T1000 (cell line): ENCODE measurements at regions not wholly inside any gene's neighbourhood (a gene's known extent, or its start where the extent isn't known, plus 50 kb on each side); places are given as distances from the start of the nearest gene placed in this dataset.
"Not testable (repeated sequence)": the region's sequence is repeated elsewhere in the genome, so short reads cannot be mapped to it uniquely, and the experiment has no call there.

Experiments used
- DNase-seq: peaks from one replicate; lab custom pipeline; 2025; ENCODE audit warnings: mixed read lengths; lab: John Stamatoyannopoulos, UW

- not testable (repeated sequence) for DNase-seq
Measured at GRCh38 chr1:5766996-5767395, 225.2 kb downstream of the NPHP4 start.

DNA sequence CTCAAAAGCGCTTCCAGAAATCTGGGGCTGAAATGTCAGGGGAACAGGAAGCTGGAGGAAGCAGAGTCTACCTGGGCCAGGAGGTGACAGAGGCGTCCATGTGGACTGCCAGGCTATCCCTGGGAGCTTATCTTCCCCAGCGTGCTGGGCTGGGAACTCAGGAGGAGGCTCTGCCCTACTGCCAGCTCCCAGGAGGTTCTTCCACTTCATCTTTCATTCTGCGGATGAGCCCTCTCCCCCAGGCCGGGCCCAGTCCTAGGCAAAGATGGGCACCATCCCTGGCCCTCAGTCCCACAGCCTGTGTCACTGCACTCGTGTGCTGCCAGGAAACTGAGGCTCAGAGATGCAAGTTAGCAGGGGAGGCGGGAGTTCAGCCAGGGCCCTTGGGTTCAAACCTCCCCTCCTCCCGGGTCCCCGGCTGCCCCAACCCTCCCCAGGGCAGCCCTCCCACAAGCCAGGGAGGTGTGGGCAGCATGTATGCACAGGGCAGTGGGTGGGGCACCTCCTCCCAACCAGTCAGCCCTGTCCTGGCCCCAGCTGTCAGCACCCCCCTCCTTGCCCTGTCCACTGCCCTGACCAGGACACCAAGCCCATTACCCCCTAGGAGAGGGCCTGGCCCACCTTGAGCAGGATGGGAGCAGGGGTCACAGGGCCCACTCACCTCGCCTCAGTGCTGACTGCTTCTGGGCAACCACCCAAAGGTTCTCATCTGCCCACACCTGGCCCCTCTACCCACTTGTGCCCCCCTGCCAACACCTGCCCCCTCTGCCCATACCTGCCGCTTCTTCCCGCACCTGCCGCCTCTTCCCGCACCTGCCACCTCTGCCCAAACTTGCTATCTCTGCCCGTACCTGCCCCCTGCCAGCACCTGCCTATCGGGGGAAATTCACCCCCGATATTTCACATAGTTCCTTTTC, 226.0 kb downstream of the NPHP4 start:
- no peak for DNase-seq

GRCh38 chr1:5765483-5765882, 226.7 kb downstream of the NPHP4 start:
- DNase-seq, result no peak

DNA sequence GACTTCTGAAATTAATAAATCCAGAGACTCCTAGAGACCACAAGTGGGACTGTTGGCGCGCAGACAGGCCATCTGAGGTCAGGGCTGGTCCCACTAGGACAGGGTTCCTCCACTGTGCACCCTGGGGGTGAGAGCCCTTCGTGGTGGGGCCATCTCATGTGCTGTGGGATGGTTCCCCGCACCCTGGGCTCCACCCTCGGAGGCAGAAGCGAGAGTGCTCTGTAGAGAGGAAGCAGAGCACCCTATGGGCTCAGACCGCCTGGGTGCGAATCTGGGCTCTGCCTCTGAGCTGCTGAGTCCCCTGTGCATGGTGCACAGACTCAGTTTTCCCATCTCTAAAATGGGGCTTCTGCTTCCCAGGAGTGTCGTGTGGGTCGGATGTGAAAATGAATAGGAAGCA, 227.3 kb downstream of the NPHP4 start:
- DNase-seq, result no peak

DNA sequence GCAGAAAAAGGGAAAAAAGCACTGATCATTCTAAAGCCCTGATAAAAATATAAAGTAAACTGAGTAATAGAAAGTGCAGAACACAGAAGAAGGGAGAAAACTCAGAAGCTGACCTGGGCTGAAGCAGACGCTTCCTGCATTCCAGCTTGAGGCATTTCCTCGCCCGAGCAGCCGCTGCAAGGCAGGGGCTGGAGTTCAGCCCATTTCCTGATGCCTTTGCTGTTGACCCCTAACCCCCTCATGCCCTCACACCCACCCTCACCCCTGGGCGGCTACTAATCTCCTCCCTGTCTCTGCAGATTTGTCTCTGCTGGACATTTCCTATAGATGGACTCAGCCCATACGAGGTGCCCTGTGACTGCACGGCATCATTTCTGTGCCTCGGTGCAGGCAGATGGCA, 227.8 kb downstream of the NPHP4 start:
- DNase-seq, result no peak

DNA sequence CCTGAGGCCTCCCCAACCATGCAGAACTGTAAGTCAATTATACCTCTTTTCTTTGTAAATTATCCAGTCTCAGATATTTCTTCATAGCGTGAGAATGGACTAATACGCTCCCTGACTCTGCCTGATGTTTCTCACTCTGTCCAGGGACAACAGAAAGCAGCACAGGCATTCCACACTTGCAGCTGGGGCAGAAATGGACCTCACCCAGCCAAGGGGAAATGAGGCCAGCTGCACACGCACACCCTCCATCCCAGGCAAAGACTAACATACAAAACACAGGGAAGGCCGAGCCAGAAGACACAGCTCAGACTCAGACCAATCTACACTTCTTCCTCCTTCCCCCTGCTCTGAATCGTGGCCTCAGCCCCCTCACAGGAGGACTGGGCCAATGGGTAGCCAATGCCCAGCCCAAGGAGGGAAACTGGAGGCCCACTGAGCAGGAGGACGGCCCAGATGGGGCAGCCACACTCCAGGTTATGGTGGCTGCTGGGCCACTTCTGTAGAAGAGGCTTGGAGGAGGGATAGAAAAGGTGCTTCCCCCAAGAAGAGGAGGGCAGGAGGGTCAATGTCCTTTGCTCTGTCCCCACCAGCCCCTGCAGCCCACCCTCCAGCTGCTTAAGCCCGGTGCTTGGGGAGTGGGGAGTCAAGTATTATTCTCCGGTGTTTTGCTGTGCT, 228.4 kb downstream of the NPHP4 start:
- no peak for DNase-seq

DNA sequence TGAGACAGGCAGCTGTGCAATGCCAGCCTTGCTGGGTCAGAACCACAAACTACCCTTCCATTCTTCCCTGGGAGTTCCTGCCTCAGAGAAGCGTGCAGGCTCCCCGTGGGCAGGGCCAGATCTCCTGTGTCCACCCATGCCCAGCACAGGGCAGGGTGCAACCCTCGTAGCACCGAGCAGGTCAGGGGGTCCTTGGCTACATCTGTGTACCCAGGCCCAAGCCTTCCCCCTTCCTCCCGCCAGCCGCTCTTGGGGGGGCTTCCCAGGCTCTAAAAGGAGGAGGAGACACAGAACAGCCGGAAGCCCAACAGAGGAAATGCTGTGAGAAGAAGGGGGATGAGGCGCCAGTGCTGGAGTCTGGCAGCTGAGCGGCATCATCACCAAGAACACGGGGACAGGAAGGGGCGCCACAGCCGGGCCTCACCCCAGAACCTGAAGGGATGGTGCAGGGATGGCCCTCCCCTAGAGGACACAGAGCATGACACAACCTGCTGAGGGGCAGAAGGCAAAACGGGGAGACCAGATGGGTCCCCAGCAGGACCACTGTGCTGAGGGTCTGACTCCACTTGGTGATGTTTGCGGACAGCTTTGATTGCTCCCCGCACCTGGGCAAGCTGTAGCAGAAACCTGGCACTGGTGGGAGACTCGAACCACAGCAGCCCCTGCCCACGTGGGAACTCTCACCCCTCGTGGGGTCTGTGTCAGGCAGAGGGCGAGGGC, 233.2 kb downstream of the NPHP4 start:
- no peak for DNase-seq

- DNase-seq, result no peak
Measured at GRCh38 chr1:5758000-5758858, 234.0 kb downstream of the NPHP4 start.

DNA sequence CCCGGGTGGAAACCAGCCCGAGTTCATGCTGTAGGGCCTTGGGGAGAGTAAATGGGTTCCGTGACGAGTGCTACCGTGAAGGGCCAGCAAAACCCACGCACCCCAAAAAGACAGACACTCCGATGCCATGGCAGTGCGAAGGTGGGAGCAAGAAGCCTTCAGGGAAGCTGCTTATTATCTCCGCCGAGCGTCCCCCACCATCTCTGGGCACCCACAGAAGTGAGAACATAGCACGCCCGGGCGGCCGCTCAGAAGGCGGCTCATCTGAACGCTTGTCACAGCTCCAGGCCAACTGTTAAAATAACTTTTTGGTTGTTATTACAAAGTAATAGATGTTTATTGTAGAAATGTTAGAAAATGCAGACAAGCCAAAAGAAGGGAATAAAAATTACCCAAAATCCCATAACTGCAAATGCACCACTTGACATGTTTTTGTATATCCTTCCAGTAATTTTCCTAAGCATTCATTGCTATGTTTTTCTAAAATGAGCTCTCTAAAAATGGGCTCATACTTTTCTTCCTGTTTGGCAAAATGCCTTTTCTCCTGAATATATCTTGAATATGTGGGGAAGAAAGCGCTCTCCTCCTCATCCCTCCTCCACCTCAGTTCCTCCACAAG, 234.9 kb downstream of the NPHP4 start:
- no peak for DNase-seq

GRCh38 chr1:5756434-5757186, 235.6 kb downstream of the NPHP4 start:
- no peak for DNase-seq

DNA sequence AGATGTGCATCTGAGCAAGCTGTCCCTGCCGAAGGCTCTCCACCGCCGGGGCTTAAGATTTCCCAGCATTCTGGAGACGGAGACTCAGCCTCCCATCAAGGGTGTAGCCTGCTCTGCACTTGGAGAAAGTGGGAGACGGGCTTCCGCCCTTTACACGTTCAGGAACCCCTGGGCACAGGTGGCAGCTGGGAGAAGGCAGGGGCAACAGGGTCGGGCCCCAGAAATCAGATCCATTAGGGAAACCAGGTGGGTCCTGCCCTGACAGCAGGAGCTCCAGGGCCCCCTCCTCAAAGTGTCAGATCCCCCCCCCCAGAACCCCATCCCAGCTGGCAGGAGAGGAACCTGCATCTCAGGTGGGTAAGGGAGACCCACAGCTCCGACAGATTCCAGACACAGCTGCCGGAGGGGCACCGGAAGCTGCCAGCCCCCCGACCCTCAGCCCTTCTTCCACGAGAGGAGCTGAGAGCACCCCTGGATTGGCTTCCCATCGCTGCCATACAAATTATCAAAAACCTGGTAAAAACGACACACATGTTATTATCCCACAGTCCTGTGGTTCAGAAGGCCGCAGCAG, 236.6 kb downstream of the NPHP4 start:
- DNase-seq, result no peak

- no peak for DNase-seq
Measured at GRCh38 chr1:5754817-5755551, 237.2 kb downstream of the NPHP4 start.

DNA sequence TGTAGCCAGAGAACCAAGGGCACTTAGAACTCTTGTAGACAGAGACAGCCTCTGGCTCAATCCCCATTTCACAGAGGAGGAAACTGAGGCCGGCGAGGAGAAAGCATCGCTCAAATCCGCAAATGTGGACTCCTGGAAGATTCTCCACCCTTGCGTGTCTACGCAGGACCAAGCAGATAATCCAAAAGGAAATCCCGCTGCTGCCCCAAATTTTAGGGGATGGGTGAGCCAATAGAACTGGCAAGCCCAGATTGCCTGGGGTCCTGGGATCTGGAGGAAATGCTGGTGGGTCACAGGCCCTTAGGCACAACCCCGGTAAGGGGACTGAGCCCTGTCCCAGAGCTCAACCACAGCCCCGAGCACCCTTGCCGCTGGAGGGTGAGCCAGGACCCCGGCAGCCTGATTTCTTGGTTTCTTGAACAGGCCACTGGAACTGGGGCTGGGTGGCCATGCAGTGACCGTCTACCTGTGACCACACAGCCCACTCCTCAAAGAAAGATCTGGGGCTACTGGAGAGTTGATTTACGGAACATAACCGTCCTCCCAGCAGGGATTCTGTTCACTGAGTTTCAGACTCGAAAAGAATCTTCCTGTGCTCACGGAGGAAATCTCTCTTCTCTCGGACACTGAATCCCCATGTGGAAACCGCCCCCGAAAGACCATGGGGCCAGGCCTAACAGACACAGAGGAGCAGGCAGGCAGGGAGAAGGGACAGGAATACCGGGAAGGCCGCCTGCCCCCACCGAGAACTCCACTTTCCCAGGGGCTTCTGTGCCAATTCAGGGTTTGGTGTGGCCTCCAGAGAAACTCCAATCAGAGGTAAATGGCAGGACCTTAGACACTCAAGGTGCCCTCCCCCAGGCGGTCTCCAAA, 238.4 kb downstream of the NPHP4 start:
- no peak for DNase-seq

- DNase-seq, result no peak
Measured at GRCh38 chr1:5752746-5753548, 239.3 kb downstream of the NPHP4 start.

DNA sequence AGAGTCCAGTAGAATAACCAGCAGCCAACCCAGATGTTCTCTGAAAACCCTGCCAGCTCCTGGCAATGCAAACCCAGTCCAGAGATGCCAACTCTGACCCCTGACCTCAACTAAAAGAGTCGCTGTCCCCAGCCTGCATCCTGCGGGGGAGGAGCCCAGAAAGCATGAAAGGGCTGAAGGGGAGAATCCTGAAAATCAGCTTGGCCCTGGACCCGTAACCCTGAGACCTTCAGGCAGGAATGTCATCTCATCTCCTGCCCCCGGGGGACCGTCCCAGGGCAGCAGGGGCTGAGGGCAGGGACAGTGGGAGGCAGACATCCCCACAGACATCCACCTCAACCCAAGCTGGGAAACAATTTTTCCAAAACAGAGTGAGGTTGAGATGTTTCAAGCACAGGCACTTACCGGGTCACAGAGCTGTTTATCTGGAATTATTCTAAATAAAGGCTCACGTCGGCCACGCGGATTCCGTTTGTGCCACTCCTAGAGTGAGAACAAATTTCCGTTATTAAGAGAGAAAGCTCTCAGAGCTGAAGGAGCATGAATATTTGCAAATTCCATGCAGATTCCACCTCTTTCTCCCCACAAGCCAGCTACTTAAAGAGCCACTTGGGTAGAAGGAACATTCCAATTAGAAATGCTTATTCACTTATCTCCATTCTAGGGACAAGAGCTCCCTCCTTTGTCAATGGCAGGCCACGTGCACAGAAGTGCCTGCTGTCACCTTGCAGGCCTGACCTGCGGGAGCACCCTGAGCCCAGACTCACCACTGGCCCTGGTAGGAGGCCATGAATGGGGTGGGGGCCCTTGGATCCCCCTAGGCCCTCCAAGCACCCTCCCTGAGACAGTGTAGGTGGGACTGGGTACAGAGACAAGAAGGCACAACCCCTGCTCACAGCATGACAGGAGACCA, 240.1 kb downstream of the NPHP4 start:
- no peak for DNase-seq

- DNase-seq, result no peak
Measured at GRCh38 chr1:5751163-5751540, 241.1 kb downstream of the NPHP4 start.
